ENCODE measurements at regions not wholly inside any gene's neighbourhood (a gene's known extent, or its start where the extent isn't known, plus 50 kb on each side); places are given as distances from the start of the nearest gene placed in this dataset.
"Not testable (repeated sequence)": the region's sequence is repeated elsewhere in the genome, so short reads cannot be mapped to it uniquely, and the experiment has no call there.

DNA sequence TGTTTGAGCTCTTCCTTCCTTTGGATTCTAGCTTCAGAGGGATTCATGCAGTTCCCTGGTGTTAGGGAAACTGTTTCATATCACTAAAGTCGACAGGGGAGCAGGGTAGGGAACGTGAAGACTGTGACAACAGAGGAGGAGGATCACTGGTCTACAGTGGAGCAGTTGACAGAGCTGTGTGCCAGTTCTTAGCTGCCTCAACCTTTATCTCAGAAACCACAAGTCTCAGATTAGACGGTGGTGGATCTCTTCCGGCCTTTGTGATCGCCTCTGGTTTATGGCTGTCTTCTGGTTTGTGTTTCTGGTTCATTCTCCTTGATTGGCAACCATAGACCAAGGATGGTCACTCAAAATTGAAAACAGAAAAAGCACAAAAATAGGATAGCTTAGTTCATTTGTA is 538.9 kb upstream of the API5 start:
- Histone ChIP-seq H3K9me3 (replicated peaks; ENCODE audit: control insufficient read depth, low read depth, low read length) (no peaks in the 10 kb centered on the region), H3K4me1 (ENCODE audit: control insufficient read depth, insufficient read depth, low read length) (no peaks in the 10 kb centered on the region), H3K36me3 (ENCODE audit: control insufficient read depth, insufficient read depth, low read length) (no peaks in the 10 kb centered on the region), H3K27me3 (ENCODE audit: control insufficient read depth, insufficient read depth, low read length) (no peaks in the 10 kb centered on the region), H3K4me3 (ENCODE audit: low read length) (no peak overlapping the region), H3K27ac (ENCODE audit: low read length) (no peak overlapping the region)
- WGBS (ENCODE audit: insufficient coverage): no CpG with 5 or more reads among the region's 5 CpGs
- DNase-seq: no peak

DNA sequence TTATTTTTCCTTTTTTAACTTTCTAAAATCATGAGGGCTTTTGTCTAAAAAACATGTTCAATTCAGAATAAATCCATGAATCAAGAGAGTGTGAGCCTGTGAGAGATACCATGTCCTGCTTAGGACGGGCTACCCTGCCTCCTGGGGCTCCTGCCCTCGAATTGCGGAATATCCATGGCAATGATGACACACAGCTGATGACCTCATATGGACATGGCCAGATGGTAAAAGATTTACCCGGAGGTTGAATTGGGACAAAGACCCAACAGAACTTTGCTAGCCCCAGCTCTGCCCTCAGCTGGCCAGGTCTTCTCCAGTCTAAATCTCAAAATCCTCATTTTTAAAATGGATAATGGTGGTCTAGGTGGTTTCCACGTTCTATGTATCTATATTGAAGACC is 538.1 kb upstream of the API5 start:
- DNase-seq: no peak
- Histone ChIP-seq H3K27me3 (ENCODE audit: control insufficient read depth, insufficient read depth, low read length) (no peaks in the 10 kb centered on the region), H3K36me3 (ENCODE audit: control insufficient read depth, insufficient read depth, low read length) (no peaks in the 10 kb centered on the region), H3K9me3 (replicated peaks; ENCODE audit: control insufficient read depth, low read depth, low read length) (no peaks in the 10 kb centered on the region), H3K4me3 (ENCODE audit: low read length) (no peak overlapping the region), H3K27ac (ENCODE audit: low read length) (no peak overlapping the region), H3K4me1 (ENCODE audit: control insufficient read depth, insufficient read depth, low read length) (no peaks in the 10 kb centered on the region)
- WGBS (ENCODE audit: insufficient coverage): 58% methylated on average over 3 of the region's 5 CpGs

DNA sequence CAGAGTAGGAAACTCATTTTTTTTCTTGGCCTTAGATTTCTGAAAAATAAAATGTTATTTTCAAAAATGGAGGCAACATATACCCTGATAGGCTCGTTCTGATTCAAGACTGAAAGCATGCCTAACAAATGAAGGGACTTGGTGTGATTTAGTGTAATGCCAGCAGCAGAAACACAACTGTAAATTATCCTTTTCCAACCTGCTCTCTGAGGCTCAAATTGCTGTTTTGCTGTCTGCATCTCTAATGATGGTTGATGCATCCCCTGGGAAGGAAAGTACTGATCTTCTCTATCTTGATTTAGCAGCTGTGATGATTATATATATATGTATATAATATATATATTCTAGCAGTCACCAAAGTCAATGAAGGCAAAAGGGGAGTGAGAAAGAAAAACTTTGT is 537.2 kb upstream of the API5 start:
- H3K9me3 ChIP-seq (replicated peaks; ENCODE audit: control insufficient read depth, low read depth, low read length): no peaks in the 10 kb centered on the region
- no peak for DNase-seq
- no peak overlapping the region for H3K4me3 ChIP-seq (ENCODE audit: low read length)
- H3K4me1 ChIP-seq (ENCODE audit: control insufficient read depth, insufficient read depth, low read length): no peaks in the 10 kb centered on the region
- H3K27me3 ChIP-seq (ENCODE audit: control insufficient read depth, insufficient read depth, low read length): no peaks in the 10 kb centered on the region
- no peak overlapping the region for H3K27ac ChIP-seq (ENCODE audit: low read length)
- H3K36me3 ChIP-seq (ENCODE audit: control insufficient read depth, insufficient read depth, low read length): no peaks in the 10 kb centered on the region
- no CpG with 5 or more reads among the region's 1 CpG for WGBS (ENCODE audit: insufficient coverage)

DNA sequence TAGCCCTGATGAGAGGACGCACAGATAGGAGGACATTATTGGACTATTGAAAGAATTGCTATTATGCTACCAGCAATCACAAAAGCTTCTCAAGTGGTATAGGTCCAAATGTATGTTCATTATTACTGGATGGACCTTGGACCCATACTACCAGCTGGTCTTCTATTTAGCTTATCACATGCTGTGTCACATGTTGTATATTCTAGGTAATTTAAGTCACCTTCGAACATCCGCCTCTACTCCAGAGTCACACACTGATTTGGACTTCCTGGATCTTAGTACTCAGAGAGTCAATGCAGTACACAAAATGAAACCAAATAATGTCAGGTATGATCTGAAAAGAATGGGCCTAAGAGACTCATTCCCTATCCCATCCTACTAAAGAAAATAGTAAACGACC is 534.0 kb upstream of the API5 start:
- Histone ChIP-seq H3K27me3 (ENCODE audit: control insufficient read depth, insufficient read depth, low read length) (no peaks in the 10 kb centered on the region), H3K36me3 (ENCODE audit: control insufficient read depth, insufficient read depth, low read length) (no peaks in the 10 kb centered on the region), H3K9me3 (replicated peaks; ENCODE audit: control insufficient read depth, low read depth, low read length) (no peaks in the 10 kb centered on the region), H3K4me1 (ENCODE audit: control insufficient read depth, insufficient read depth, low read length) (no peaks in the 10 kb centered on the region), H3K27ac (ENCODE audit: low read length) (no peak overlapping the region), H3K4me3 (ENCODE audit: low read length) (no peak overlapping the region)
- 86% methylated on average over 1 of the region's 4 CpGs for WGBS (ENCODE audit: insufficient coverage)
- no peak for DNase-seq

DNA sequence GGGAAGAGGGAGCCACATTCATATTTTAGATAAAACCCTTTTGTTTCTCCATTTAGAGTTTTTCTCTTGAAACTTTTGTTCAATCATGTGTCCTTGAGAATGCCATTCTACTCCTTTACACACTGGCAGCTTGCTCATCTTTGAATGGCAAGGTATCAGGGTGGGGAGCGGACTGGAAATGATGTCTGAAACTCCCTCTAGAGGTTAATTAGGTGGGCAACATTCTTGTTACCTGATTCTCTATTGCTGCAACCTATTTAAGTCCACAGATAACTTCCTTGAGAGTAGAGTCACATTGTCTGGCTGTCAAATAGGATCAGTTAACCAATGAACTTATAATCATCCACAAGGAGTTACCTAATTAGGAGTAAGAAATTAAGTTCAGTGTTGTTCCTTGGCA is 533.6 kb upstream of the API5 start:
- H3K27me3 ChIP-seq (ENCODE audit: control insufficient read depth, insufficient read depth, low read length): no peaks in the 10 kb centered on the region
- no peak overlapping the region for H3K4me3 ChIP-seq (ENCODE audit: low read length)
- no peak for DNase-seq
- no peaks in the 10 kb centered on the region for H3K36me3 ChIP-seq (ENCODE audit: control insufficient read depth, insufficient read depth, low read length)
- no CpG with 5 or more reads among the region's 1 CpG for WGBS (ENCODE audit: insufficient coverage)
- H3K27ac ChIP-seq (ENCODE audit: low read length): no peak overlapping the region
- no peaks in the 10 kb centered on the region for H3K9me3 ChIP-seq (replicated peaks; ENCODE audit: control insufficient read depth, low read depth, low read length)
- H3K4me1 ChIP-seq (ENCODE audit: control insufficient read depth, insufficient read depth, low read length): no peaks in the 10 kb centered on the region

DNA sequence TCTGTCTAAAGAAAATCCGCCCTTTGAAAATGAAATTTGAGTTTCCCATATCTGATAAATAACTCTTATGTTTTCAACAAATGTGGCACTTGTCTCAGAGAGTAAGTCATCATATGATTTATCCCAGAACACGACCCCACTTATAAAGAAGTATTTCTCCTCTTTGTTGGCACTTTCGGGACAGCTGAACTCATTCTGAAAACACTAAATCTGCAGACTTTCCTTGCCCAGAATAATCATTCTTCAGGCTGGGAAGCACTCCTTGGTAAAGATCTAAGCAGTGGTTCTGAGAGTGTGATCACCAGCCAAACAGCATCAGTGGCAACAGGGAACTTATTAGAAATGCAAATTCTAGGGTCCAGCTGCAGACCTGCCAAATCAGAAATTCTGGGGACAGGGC is 532.2 kb upstream of the API5 start:
- Histone ChIP-seq H3K27me3 (ENCODE audit: control insufficient read depth, insufficient read depth, low read length) (no peaks in the 10 kb centered on the region), H3K4me3 (ENCODE audit: low read length) (no peak overlapping the region), H3K36me3 (ENCODE audit: control insufficient read depth, insufficient read depth, low read length) (no peaks in the 10 kb centered on the region), H3K9me3 (replicated peaks; ENCODE audit: control insufficient read depth, low read depth, low read length) (no peaks in the 10 kb centered on the region), H3K4me1 (ENCODE audit: control insufficient read depth, insufficient read depth, low read length) (no peaks in the 10 kb centered on the region), H3K27ac (ENCODE audit: low read length) (no peak overlapping the region)
- WGBS (ENCODE audit: insufficient coverage): 61% methylated on average over 2 of the region's 3 CpGs
- DNase-seq: no peak

DNA sequence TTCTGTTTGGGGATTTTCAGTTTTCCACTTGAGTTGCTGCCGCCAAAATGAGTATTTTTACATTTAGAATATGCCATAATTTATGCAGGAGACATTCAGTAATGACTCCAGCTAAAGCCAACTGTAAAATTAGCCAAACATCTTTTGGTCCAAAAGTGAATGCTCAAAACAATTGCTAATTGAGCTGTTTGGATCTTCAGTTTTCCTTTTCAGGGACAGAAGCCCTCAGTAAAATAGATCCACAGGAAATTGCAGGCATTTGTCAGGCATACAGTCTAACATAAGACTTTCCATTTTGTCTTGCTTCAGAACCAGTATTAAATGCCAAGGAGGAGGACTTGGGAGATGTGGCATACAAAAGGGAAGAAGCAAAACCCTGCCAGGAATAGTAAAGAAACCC is 524.8 kb upstream of the API5 start:
- no peaks in the 10 kb centered on the region for H3K4me1 ChIP-seq (ENCODE audit: control insufficient read depth, insufficient read depth, low read length)
- WGBS (ENCODE audit: insufficient coverage): no CpG with 5 or more reads among the region's 1 CpG
- H3K4me3 ChIP-seq (ENCODE audit: low read length): no peak overlapping the region
- peak; percentile 5 for DNase-seq
- no peaks in the 10 kb centered on the region for H3K27me3 ChIP-seq (ENCODE audit: control insufficient read depth, insufficient read depth, low read length)
- H3K9me3 ChIP-seq (replicated peaks; ENCODE audit: control insufficient read depth, low read depth, low read length): no peaks in the 10 kb centered on the region
- H3K36me3 ChIP-seq (ENCODE audit: control insufficient read depth, insufficient read depth, low read length): no peaks in the 10 kb centered on the region
- H3K27ac ChIP-seq (ENCODE audit: low read length): no peak overlapping the region

DNA sequence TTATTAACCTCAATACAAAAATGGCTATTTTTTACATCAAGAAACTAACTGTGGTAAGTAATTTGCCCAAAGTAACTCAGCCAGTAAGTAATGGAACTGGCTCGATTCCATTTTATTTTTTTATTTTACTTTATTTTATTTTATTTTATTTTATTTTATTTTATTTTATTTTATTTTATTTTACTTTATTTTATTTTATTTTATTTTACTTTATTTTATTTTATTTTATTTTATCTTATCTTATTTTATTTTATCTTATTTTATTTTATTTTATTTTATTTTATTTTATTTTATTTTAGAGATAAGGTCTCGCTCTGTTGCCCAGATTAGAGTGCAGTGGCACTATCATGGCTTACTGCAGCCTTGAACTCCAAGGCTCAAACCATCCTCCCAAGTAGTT is 516.3 kb upstream of the API5 start:
- H3K27ac ChIP-seq (ENCODE audit: low read length); H3K36me3 ChIP-seq (ENCODE audit: control insufficient read depth, insufficient read depth, low read length); H3K4me1 ChIP-seq (ENCODE audit: control insufficient read depth, insufficient read depth, low read length); H3K9me3 ChIP-seq (replicated peaks; ENCODE audit: control insufficient read depth, low read depth, low read length); DNase-seq; H3K4me3 ChIP-seq (ENCODE audit: low read length); H3K27me3 ChIP-seq (ENCODE audit: control insufficient read depth, insufficient read depth, low read length): not testable (repeated sequence)
- WGBS (ENCODE audit: insufficient coverage): no CpG with 5 or more reads among the region's 2 CpGs

DNA sequence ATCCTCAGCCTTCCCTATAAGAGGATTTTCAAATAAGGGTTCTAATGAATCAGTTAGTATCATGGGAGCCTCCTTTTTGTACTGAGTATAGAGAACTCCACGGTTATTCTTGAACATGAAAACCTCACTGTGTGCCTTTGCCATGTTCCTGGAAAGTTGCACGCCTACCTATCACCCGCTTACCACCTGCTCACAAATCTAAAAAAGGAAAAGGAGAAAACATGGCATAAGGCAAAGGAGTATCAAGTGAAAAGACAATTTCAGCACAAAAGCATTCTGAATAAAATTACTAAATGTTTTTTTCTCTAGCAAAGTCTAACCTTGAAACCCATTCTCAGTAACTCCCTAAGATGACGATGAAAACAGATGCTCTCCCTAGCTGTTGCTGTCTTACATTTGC is 511.8 kb upstream of the API5 start:
- WGBS (ENCODE audit: insufficient coverage): 67% methylated on average over 1 of the region's 4 CpGs
- Histone ChIP-seq H3K4me1 (ENCODE audit: control insufficient read depth, insufficient read depth, low read length) (no peaks in the 10 kb centered on the region), H3K27me3 (ENCODE audit: control insufficient read depth, insufficient read depth, low read length) (no peaks in the 10 kb centered on the region), H3K27ac (ENCODE audit: low read length) (no peak overlapping the region), H3K9me3 (replicated peaks; ENCODE audit: control insufficient read depth, low read depth, low read length) (no peaks in the 10 kb centered on the region), H3K4me3 (ENCODE audit: low read length) (no peak overlapping the region), H3K36me3 (ENCODE audit: control insufficient read depth, insufficient read depth, low read length) (no peaks in the 10 kb centered on the region)
- no peak for DNase-seq

DNA sequence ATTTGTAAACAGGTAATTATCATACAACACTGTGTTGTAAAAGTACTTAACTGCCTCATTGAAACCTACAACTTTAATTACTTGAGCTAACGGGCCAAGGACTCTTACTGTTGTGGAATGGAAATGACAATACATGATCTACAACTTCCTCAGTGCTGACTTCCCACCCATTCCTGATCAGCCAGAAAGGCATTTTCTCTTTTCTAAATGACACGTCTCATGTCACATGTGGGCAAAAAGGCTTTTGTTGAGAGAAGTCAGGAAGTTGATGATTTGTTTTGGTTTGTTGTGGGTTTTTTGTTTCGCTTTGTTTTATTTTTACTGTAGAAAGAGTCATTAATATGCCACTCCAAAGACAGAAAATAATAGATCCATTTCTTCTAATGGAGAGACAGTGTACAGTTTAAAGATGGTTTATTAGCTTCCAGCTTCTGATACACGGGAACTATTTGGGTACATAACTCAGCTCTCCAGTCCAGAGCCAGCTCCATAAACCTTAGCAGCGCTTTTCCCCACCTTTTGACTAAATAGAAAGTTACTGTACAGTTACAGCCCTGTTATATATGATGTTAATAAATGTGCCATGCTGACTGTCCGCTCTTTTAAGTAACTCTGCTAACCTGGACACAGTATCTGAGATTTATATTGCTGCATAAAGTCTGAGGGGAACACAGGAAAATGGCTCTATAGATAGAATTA is 509.4 kb upstream of the API5 start:
- no peaks in the 10 kb centered on the region for H3K9me3 ChIP-seq (replicated peaks; ENCODE audit: control insufficient read depth, low read depth, low read length)
- no peaks in the 10 kb centered on the region for H3K4me1 ChIP-seq (ENCODE audit: control insufficient read depth, insufficient read depth, low read length)
- no CpG with 5 or more reads among the region's 6 CpGs for WGBS (ENCODE audit: insufficient coverage)
- peak; percentile 2 for DNase-seq
- H3K27ac ChIP-seq (ENCODE audit: low read length): no peak overlapping the region
- H3K36me3 ChIP-seq (ENCODE audit: control insufficient read depth, insufficient read depth, low read length): no peaks in the 10 kb centered on the region
- H3K27me3 ChIP-seq (ENCODE audit: control insufficient read depth, insufficient read depth, low read length): no peaks in the 10 kb centered on the region
- H3K4me3 ChIP-seq (ENCODE audit: low read length): no peak overlapping the region

DNA sequence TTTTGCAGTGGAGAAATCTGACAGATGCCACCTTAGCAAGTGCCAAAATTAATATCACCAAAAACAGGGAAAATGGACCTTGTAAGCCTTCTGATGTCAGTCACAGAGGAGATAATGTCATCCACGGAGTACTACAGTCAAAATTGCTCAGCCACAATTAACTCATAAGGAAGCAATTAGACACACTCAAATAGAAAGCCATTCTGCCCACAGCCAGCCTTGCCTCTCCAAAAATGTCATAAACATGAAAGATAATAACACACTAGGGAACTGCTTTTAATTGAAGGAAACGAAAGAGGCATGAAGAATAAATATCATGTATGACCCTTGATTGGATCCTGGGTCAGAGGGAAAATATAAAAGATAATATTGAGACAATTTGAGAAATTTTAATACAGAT is 505.6 kb upstream of the API5 start:
- no CpG with 5 or more reads among the region's 2 CpGs for WGBS (ENCODE audit: insufficient coverage)
- Histone ChIP-seq H3K4me1 (ENCODE audit: control insufficient read depth, insufficient read depth, low read length) (no peaks in the 10 kb centered on the region), H3K36me3 (ENCODE audit: control insufficient read depth, insufficient read depth, low read length) (no peaks in the 10 kb centered on the region), H3K4me3 (ENCODE audit: low read length) (no peak overlapping the region), H3K27me3 (ENCODE audit: control insufficient read depth, insufficient read depth, low read length) (no peaks in the 10 kb centered on the region), H3K27ac (ENCODE audit: low read length) (no peak overlapping the region), H3K9me3 (replicated peaks; ENCODE audit: control insufficient read depth, low read depth, low read length) (no peaks in the 10 kb centered on the region)
- no peak for DNase-seq

Data from muscle of leg (tissue), 3 donors.